Retinal pigment epithelial cell (primary cell): ENCODE measurements at regions not wholly inside any gene's neighbourhood (a gene's known extent, or its start where the extent isn't known, plus 50 kb on each side); places are given as distances from the start of the nearest gene placed in this dataset.

Experiments used
- DNase-seq: peaks from one replicate; pipeline ENCODE4 v3.0.0-alpha.2; 2010; ENCODE audit warnings: low read depth
- H3K4me3 ChIP-seq: 2 replicates; pipeline ENCODE4 v1.5.1; 2011; ENCODE audit warnings: mild to moderate bottlenecking, low read length, control low read depth, moderate library complexity
- TF ChIP-seq, protein P1 (sequence below): conservative IDR thresholded peaks from 2 replicates; pipeline ENCODE4 v1.5.1; 2011; ENCODE audit warnings: low read depth, low read length, control low read depth, inconsistent platforms

DNA sequence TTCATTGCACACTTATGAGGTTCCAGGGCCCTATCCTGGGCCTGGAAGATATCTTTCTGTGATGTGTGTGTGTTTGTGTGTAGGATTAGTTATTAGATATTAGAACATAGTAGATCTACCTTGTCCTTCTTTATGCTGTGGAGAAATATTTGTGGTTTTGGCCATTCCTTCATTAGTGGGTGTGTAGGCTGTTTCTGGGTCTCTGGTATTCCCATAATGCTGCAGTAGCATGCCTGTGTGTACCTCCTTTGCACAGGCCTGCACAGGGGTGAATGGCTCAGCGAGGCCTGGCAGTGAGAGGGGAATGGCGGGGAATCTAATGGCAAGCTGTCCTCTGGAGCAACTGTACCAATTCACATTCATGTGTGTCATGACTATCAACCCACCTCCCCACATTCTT lies 125.8 kb upstream of the MRPS22 start:
- TF ChIP-seq, protein P1, sequence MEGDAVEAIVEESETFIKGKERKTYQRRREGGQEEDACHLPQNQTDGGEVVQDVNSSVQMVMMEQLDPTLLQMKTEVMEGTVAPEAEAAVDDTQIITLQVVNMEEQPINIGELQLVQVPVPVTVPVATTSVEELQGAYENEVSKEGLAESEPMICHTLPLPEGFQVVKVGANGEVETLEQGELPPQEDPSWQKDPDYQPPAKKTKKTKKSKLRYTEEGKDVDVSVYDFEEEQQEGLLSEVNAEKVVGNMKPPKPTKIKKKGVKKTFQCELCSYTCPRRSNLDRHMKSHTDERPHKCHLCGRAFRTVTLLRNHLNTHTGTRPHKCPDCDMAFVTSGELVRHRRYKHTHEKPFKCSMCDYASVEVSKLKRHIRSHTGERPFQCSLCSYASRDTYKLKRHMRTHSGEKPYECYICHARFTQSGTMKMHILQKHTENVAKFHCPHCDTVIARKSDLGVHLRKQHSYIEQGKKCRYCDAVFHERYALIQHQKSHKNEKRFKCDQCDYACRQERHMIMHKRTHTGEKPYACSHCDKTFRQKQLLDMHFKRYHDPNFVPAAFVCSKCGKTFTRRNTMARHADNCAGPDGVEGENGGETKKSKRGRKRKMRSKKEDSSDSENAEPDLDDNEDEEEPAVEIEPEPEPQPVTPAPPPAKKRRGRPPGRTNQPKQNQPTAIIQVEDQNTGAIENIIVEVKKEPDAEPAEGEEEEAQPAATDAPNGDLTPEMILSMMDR, result no peak
- DNase-seq, result no peak

DNA sequence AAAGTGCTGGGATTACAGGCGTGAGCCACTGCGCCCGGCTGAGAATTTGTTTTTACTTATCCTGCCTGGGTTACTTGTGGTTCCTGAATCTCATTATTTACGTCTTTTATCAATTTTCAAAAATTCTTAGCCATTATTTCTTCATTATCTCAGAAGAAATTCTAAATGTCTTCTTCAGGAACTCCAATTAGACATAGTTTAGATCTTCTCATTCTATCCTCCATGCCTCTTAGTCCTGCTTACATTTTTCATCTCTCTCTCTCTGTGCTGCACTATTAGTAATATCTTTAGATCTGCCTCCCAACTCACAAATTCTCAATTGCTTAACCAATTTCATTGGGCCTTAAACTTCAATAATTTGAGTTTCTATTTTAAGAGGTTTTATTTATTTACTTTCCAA lies 124.4 kb upstream of the MRPS22 start:
- DNase-seq, result no peak
- TF ChIP-seq, protein P1, result no peak
- H3K4me3 ChIP-seq, result no peak overlapping the region

More for the DNA sequence above, 125.8 kb upstream of the MRPS22 start:
- H3K4me3 ChIP-seq, result no peak overlapping the region

DNA sequence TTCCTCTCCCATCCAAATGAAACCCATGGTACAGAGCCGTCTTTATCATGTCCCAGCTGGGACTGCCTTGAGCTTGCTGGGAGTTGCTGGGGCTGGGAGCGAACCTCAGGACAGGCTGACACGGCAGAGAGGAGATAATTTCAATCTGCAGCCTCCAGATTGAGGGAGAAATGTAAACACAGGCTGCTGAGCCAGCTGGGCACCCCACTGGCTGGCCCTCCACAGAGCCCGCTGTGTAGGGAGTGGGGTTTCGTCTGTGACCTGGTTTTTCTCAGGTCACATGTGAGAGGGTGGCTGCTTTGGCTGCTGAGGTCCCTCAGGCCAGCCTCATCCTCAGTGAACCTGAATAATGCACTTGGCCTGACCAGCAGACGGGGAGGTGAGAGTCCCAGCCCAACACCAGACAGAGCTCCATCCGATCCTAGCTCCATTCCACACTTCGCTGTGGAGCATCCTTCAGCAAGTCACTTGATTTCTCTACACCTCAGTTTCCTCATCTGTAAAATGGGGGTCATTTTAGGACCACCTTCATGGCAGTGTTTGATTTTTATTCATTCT lies 121.6 kb upstream of the MRPS22 start:
- no peak overlapping the region for H3K4me3 ChIP-seq
- TF ChIP-seq, protein P1, result no peak
- no peak for DNase-seq

DNA sequence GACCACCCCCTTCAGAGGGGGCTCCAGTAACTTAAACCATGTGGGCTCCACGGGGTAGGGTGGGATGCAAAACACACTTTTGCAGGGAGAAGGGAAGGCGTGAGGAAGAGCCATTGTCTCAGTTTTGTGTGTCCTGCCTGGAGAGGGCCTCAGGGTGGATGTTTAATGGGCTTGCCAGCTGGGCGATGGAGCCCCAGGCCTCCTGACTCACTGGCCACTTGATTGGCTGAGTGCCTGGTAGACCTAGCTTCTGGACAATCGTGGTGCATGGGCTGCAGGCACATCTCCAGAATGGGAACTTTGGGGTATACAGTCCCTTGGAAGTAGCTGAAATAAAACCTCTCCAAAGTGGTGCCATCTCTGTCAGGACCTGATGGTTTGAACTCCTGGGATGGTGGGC lies 118.3 kb upstream of the MRPS22 start:
- DNase-seq, result no peak
- TF ChIP-seq, protein P1, result no peak
- H3K4me3 ChIP-seq, result no peak overlapping the region

DNA sequence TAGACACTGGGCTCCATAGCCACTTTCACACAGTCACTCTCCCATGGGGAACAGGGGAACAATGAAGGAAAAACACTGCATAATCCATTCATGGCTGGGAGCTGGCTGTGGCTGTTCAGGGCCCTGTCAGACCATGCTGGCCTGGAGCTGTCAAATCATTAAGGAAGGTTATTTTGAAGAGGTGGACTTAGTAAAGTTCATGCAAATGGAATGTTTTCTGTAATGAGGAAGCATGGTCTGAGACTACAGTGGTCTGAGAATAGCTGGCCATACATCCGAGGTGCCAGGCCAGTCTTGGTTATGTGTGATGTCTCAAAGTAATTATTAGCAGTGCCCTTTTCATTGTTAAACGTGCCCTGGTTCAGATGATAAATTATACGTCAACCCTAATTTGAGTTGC lies 117.1 kb upstream of the MRPS22 start:
- TF ChIP-seq, protein P1, result no peak
- no peak overlapping the region for H3K4me3 ChIP-seq
- peak; percentile 27 for DNase-seq

DNA sequence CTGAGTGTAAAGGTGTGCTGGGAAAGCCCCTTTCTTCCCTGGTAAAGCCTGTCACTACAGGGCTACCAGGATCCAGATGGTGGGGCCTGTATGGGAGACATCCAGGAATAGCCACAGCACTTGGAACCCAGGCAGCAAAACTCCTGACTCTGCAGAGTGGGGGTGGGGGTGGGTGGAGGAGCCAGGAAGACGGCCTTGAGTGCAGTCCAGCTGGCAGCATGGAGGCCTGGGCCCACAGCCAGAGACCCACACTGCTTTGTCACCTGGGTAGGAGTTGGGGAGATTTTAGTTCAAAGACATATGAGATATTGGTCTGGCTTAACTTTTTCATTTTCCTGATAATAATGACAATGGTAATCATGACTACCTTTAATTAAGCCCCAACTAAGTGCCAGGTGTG lies 116.7 kb upstream of the MRPS22 start:
- no peak overlapping the region for H3K4me3 ChIP-seq
- DNase-seq, result no peak
- TF ChIP-seq, protein P1, result no peak

GRCh38 chr3:139227827-139228226 lies 116.0 kb upstream of the MRPS22 start:
- no peak overlapping the region for H3K4me3 ChIP-seq
- TF ChIP-seq, protein P1, result no peak
- DNase-seq, result no peak
